ENCODE measurements at regions not wholly inside any gene's neighbourhood (a gene's known extent, or its start where the extent isn't known, plus 50 kb on each side); places are given as distances from the start of the nearest gene placed in this dataset.

- H3K23ac ChIP-seq (ENCODE audit: insufficient read length, low read depth, low read length) = no peak overlapping the region
- Mint-ChIP-seq H3K4me3 (no peak overlapping the region), H3K27me3 (ENCODE audit: low read depth) (no peaks in the 10 kb centered on the region; the same call in 1 of the 2 replicates), H3K27ac (no peak overlapping the region), H3K4me1 (no peaks in the 10 kb centered on the region), H3K9me3 (no peaks in the 10 kb centered on the region; a peak in 1 of 5 replicates), H3K36me3 (ENCODE audit: insufficient read depth in 1 of 3, low read depth in 3 of 3) (no peaks in the 10 kb centered on the region)
- H3K56ac ChIP-seq (ENCODE audit: insufficient read length, low read depth, low read length) = no peak overlapping the region
- H3K23me2 ChIP-seq (ENCODE audit: insufficient read length, low read depth, low read length, poor library complexity, severe bottlenecking) = no peaks in the 10 kb centered on the region
- no peak for DNase-seq
- WGBS (ENCODE audit: extremely low coverage, insufficient read length, low lambda C conversion rate) = no CpG with 5 or more reads among the region's 4 CpGs
- H3K4me2 ChIP-seq (ENCODE audit: insufficient read depth, insufficient read length, low read length) = no peak overlapping the region
- H2BK15ac ChIP-seq (ENCODE audit: low read depth, low read length) = no peak overlapping the region
- no peak overlapping the region for H2BK20ac ChIP-seq (ENCODE audit: low read depth, low read length, poor library complexity, severe bottlenecking)
- no peak for TF ChIP-seq CTCF (conservative IDR thresholded peaks at IDR 0.05)
- H2AFZ ChIP-seq (ENCODE audit: low read length) = no peak overlapping the region
- H2BK5ac ChIP-seq (ENCODE audit: insufficient read length, low read length) = no peak overlapping the region
- no peak overlapping the region for H4K8ac ChIP-seq (replicated peaks; ENCODE audit: insufficient read length, low read depth, low read length)
- no peak overlapping the region for H2AK5ac ChIP-seq (ENCODE audit: insufficient read length, low read length)
- no peak overlapping the region for H3K27ac ChIP-seq (ENCODE audit: insufficient read length, low read depth, low read length)
- H4K91ac ChIP-seq (ENCODE audit: insufficient read length, low read depth, low read length) = no peak overlapping the region
- H2BK12ac ChIP-seq (ENCODE audit: insufficient read length, low read depth, low read length) = no peak overlapping the region
- H2BK120ac ChIP-seq (ENCODE audit: low read depth, low read length, poor library complexity, severe bottlenecking) = no peak overlapping the region
- no peak overlapping the region for H3K14ac ChIP-seq (ENCODE audit: insufficient read depth, low read length)
- H4K20me1 ChIP-seq (ENCODE audit: control insufficient read depth, insufficient read depth, insufficient read length) = no peaks in the 10 kb centered on the region
- no peaks in the 10 kb centered on the region for H3K4me1 ChIP-seq (ENCODE audit: insufficient read depth, low read length)
- H3K79me1 ChIP-seq (ENCODE audit: insufficient read depth, low read depth, low read length, poor library complexity, severe bottlenecking) = no peaks in the 10 kb centered on the region
- H3K79me2 ChIP-seq (ENCODE audit: insufficient read depth, low read length) = no peaks in the 10 kb centered on the region
- H4K5ac ChIP-seq (ENCODE audit: insufficient read length, low read depth, low read length) = no peak overlapping the region
- no peak overlapping the region for H3K18ac ChIP-seq (ENCODE audit: insufficient read length, low read depth, low read length)
- no peaks in the 10 kb centered on the region for H3K27me3 ChIP-seq (ENCODE audit: insufficient read depth, low read length)
- no peak overlapping the region for H3K9ac ChIP-seq (ENCODE audit: extremely low read depth, insufficient read length, low read length)
- no peak overlapping the region for H3K4ac ChIP-seq (ENCODE audit: low read depth, low read length)
- H3T11ph ChIP-seq (ENCODE audit: low read length) = no peak overlapping the region
- no peaks in the 10 kb centered on the region for H3K9me3 ChIP-seq (ENCODE audit: control insufficient read depth, low read depth, low read length)
Measured at GRCh38 chr2:133952896-133953295, 301.0 kb upstream of the MGAT5 start.
